ENCODE measurements at regions not wholly inside any gene's neighbourhood (a gene's known extent, or its start where the extent isn't known, plus 50 kb on each side); places are given as distances from the start of the nearest gene placed in this dataset.
"Not testable (repeated sequence)": the region's sequence is repeated elsewhere in the genome, so short reads cannot be mapped to it uniquely, and the experiment has no call there.

DNA sequence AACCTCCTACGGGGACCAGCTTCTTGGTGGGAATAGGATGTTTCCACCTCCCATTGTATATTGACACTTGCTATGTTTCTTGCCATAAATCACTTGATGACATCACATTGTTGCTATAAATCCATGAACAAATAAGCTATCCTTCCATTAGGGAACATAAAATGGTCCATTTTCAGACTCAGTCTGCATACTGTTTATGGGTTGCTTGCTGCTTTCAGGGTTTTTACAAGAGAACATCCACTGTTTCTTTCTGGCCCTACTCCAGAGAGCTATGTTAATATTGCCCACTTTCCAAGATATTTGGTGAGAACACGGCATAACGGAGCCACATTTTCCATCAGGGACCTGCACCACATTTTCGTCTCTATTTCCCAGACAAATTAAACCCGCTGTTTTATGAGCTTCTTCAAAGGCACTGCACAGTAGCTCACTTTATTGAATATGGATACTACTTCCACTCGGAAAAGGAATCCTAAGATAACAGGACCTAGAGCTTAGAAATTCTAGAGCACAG, 800.2 kb downstream of the KCNJ2 start:
- no peak for DNase-seq
- in situ Hi-C loops (cut with MboI; ENCODE audit: low pct_unique_long_range_greater_than_20kb, low sequenced_read_pairs) = no loop called here

- in situ Hi-C loops (cut with MboI; ENCODE audit: low pct_unique_long_range_greater_than_20kb, low sequenced_read_pairs) = no loop called here
These were observed 807.1 kb downstream of the KCNJ2 start for GRCh38 chr17:70976447-70976846.

DNA sequence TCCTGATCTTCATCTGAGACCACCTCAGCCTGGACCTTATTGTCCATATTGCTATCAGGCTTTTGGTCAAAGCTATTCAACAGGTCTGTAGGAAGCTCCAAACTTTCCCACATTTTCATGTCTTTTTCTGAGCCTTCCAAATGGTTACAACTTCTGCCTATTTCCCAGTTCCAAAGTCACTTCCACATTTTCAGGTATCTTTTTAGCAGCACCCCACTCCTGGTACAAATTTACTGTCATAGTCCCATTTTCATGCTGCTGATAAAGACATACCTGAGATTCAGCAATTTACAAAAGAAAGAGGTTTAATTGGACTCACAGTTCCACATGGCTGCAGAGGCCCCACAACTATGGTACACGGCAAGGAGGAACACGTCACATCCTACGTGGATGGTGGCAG, 815.5 kb downstream of the KCNJ2 start:
- in situ Hi-C loops (cut with MboI; ENCODE audit: low pct_unique_long_range_greater_than_20kb, low sequenced_read_pairs) = no loop called here

More at GRCh38 chr17:70976447-70976846, 807.1 kb downstream of the KCNJ2 start:
- DNase-seq = no peak

GRCh38 chr17:70987867-70988340, 818.6 kb downstream of the KCNJ2 start:
- no peak for DNase-seq
- in situ Hi-C loops (cut with MboI; ENCODE audit: low pct_unique_long_range_greater_than_20kb, low sequenced_read_pairs) = no loop called here

More for the DNA sequence above, 815.5 kb downstream of the KCNJ2 start:
- DNase-seq = no peak

GRCh38 chr17:70988622-70989021, 819.3 kb downstream of the KCNJ2 start:
- DNase-seq = no peak
- in situ Hi-C loops (cut with MboI; ENCODE audit: low pct_unique_long_range_greater_than_20kb, low sequenced_read_pairs) = no loop called here

DNA sequence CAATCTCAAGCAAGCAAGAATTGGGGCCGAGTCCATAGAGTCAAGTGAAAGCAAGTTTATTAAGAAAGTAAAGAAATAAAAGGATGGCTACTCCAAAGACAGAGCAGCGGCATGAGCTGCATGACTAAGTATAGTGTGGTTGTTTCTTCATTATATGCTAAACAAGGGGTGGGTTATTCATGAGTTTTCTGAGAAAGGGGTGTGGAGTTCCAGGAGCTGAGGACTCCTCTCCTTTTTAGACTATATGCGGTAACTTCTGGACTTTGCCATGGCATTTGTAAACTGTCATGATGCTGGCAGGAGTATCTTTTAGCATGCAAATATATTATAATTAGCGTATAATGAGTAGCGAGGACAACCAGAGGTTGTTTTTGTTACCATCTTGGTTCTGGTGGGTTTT, 819.9 kb downstream of the KCNJ2 start:
- in situ Hi-C loops (cut with MboI; ENCODE audit: low pct_unique_long_range_greater_than_20kb, low sequenced_read_pairs) = no loop called here
- no peak for DNase-seq

DNA sequence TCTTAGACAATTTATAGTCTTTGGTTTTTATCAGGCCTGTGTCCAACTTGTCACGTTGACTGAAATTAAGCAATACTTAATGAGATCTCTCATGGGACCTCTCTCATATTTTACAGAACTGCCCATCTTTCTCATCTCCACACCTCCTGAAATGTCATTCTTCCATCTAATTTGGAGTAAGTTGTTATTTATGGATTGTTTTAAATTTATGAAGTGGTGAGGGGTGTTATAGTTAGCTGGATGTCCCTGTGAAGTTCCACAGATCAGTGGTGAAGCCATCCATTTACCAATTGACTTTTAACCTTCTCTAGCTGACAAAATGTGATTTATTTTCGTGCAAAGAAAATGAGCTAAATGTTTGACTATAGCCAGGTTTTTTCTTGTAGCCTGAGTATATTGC, 824.9 kb downstream of the KCNJ2 start:
- DNase-seq = no peak
- in situ Hi-C loops (cut with MboI; ENCODE audit: low pct_unique_long_range_greater_than_20kb, low sequenced_read_pairs) = no loop called here

DNA sequence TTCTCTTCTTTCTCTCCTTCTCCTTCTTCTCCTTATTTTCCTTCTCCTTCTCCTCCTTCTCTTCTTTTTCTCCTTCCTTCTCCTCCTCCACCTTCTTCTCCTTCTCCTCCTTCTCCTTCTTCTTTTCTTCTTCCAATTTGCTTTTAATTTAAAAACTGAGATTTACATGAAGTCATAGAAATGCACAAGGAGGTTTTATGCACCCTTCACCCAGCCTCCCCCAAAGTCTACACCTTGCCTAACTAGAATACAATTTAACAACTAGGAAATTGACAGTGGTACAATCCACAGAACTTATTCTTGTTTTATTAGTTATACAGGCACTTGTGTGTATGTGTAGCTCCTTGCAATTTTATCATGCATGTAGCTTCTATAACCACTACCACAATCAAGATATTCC, 826.7 kb downstream of the KCNJ2 start:
- in situ Hi-C loops (cut with MboI; ENCODE audit: low pct_unique_long_range_greater_than_20kb, low sequenced_read_pairs) = no loop called here
- DNase-seq = no peak

DNA sequence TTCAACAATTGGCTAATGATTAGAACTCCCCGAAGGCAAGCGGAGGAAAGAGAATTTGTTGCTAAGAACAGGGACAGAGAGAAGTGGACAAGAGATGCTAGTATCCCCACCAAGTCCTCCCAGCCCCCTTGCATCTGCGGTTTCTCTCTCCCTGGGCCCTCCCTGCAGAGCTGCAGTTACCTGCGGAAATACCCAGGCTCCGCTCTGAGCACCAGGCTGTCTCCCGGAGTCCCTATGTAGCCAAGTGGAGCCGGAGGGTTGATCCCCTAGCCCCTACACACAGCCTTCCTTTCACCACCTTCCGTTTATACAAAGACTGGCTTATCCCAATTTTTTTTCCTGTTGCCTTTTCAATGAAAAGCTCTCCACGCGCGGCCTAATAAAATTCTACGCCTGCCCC, 834.4 kb downstream of the KCNJ2 start:
- in situ Hi-C loops (cut with MboI; ENCODE audit: low pct_unique_long_range_greater_than_20kb, low sequenced_read_pairs) = loop anchor here (25.0 kb wide), 1 partner anchor 91 kb away; no protein-coding TSS in a partner anchor
- DNase-seq = no peak

- DNase-seq = no peak
- in situ Hi-C loops (cut with MboI; ENCODE audit: low pct_unique_long_range_greater_than_20kb, low sequenced_read_pairs) = loop anchor here (25.0 kb wide), 1 partner anchor 92 kb away; no protein-coding TSS in a partner anchor
These were observed 835.1 kb downstream of the KCNJ2 start for GRCh38 chr17:71004413-71004812.

- in situ Hi-C loops (cut with MboI; ENCODE audit: low pct_unique_long_range_greater_than_20kb, low sequenced_read_pairs) = loop anchor here (25.0 kb wide), 1 partner anchor 99 kb away; no protein-coding TSS in a partner anchor
- no peak for DNase-seq
These were observed 842.1 kb downstream of the KCNJ2 start for GRCh38 chr17:71011391-71011790.

- in situ Hi-C loops (cut with MboI; ENCODE audit: low pct_unique_long_range_greater_than_20kb, low sequenced_read_pairs) = loop anchor here (25.0 kb wide), 1 partner anchor 107 kb away; no protein-coding TSS in a partner anchor
- no peak for DNase-seq
These were observed 850.4 kb downstream of the KCNJ2 start for GRCh38 chr17:71019699-71020098.

GRCh38 chr17:71022758-71023157, 853.4 kb downstream of the KCNJ2 start:
- in situ Hi-C loops (cut with MboI; ENCODE audit: low pct_unique_long_range_greater_than_20kb, low sequenced_read_pairs) = loop anchor here (25.0 kb wide), 1 partner anchor 110 kb away; no protein-coding TSS in a partner anchor
- DNase-seq = no peak

GRCh38 chr17:71023249-71024030, 854.1 kb downstream of the KCNJ2 start:
- in situ Hi-C loops (cut with MboI; ENCODE audit: low pct_unique_long_range_greater_than_20kb, low sequenced_read_pairs) = loop anchor here (25.0 kb wide), 1 partner anchor 111 kb away; no protein-coding TSS in a partner anchor
- DNase-seq = no peak

GRCh38 chr17:71024172-71024571, 854.8 kb downstream of the KCNJ2 start:
- in situ Hi-C loops (cut with MboI; ENCODE audit: low pct_unique_long_range_greater_than_20kb, low sequenced_read_pairs) = loop anchor here (25.0 kb wide), 1 partner anchor 112 kb away; no protein-coding TSS in a partner anchor

GRCh38 chr17:71024969-71025368, 855.6 kb downstream of the KCNJ2 start:
- DNase-seq = no peak
- in situ Hi-C loops (cut with MboI; ENCODE audit: low pct_unique_long_range_greater_than_20kb, low sequenced_read_pairs) = loop anchor here (25.0 kb wide), 1 partner anchor 113 kb away; no protein-coding TSS in a partner anchor

More at GRCh38 chr17:71024172-71024571, 854.8 kb downstream of the KCNJ2 start:
- DNase-seq = no peak

GRCh38 chr17:71029246-71029645, 859.9 kb downstream of the KCNJ2 start:
- DNase-seq = no peak
- in situ Hi-C loops (cut with MboI; ENCODE audit: low pct_unique_long_range_greater_than_20kb, low sequenced_read_pairs) = no loop called here

DNA sequence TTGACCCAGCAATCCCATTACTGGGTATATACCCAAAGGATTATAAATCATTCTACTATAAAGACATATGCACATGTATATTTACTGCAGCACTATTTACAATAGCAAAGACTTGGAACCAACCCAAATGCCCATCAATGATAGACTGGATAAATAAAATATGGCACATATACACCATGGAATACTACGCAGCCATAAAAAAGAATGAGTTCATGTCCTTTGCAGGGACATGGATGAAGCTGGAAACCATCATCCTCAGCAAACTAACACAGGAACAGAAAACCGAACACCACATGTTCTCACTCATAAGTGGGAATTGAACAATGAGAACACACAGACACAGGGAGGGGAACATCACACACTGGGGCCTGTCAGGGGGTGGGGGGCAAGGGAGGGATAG, 862.0 kb downstream of the KCNJ2 start:
- DNase-seq; in situ Hi-C loops (cut with MboI; ENCODE audit: low pct_unique_long_range_greater_than_20kb, low sequenced_read_pairs): not testable (repeated sequence)

DNA sequence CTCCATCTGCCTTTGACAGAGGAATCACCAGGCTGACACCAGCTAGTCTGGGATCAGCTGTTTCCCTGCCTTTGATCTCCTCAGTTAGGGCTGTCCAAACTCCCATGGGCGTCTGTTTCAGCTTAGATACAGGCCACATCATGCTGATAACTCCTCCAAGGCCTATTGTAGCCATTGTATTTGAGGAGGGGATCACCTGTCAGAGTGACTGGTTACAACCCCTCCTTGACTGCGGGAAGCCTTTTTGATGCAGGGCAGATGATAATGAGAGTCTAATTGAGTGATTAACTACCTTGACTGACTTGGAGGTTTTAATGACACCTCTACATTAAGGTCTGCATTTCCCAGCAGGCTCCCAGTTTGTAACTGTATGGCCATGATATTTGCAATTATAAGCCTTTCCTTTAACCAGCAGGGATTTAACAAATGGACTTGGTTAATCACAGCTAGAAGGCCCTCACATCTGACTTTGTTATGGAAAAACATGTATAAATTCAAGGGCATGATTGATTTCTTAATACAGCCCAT, 863.5 kb downstream of the KCNJ2 start:
- in situ Hi-C loops (cut with MboI; ENCODE audit: low pct_unique_long_range_greater_than_20kb, low sequenced_read_pairs) = no loop called here
- no peak for DNase-seq

- no peak for DNase-seq
- in situ Hi-C loops (cut with MboI; ENCODE audit: low pct_unique_long_range_greater_than_20kb, low sequenced_read_pairs) = no loop called here
These were observed 864.0 kb downstream of the KCNJ2 start for GRCh38 chr17:71033336-71033735.
